GM23248 (cell line): ENCODE measurements at regions not wholly inside any gene's neighbourhood (a gene's known extent, or its start where the extent isn't known, plus 50 kb on each side); places are given as distances from the start of the nearest gene placed in this dataset.

Source experiments
- DNase-seq: peaks from one replicate; pipeline ENCODE4 v3.0.0-alpha.2; 2015
- H2AFZ ChIP-seq: fragments of 200-600 bp; sonication (generic); 2 replicates; pipeline ENCODE4 v1.6.1; 2016; ENCODE audit warnings: antibody characterized with exemption
- H3F3A ChIP-seq: fragments of 200-600 bp; sonication (generic); 2 replicates; pipeline ENCODE4 v1.6.1; 2016; ENCODE audit warnings: mild to moderate bottlenecking, antibody characterized with exemption, mixed run types; ENCODE audit not compliant: insufficient read depth
- H3K27ac ChIP-seq: fragments of 200-600 bp; sonication (generic); 2 replicates; pipeline ENCODE4 v1.5.1; 2016; ENCODE audit warnings: mild to moderate bottlenecking
- H3K27me3 ChIP-seq: fragments of 200-600 bp; sonication (generic); replicated peaks from 2 replicates; pipeline ENCODE4 v1.6.1; 2016; ENCODE audit warnings: mild to moderate bottlenecking; ENCODE audit not compliant: insufficient read depth
- H3K36me3 ChIP-seq: fragments of 200-600 bp; sonication (generic); 2 replicates; pipeline ENCODE4 v1.6.1; 2016; ENCODE audit warnings: low read depth, mild to moderate bottlenecking
- H3K4me1 ChIP-seq: fragments of 200-600 bp; sonication (generic); 2 replicates; pipeline ENCODE4 v1.6.1; 2016; ENCODE audit warnings: mild to moderate bottlenecking; ENCODE audit not compliant: insufficient read depth
- H3K4me2 ChIP-seq: fragments of 200-600 bp; sonication (generic); one replicate; pipeline ENCODE4 v1.6.1; 2016; ENCODE audit warnings: mild to moderate bottlenecking; ENCODE audit not compliant: unreplicated experiment
- H3K4me3 ChIP-seq: fragments of 200-600 bp; sonication (generic); 2 replicates; pipeline ENCODE4 v1.5.1; 2016; ENCODE audit warnings: mild to moderate bottlenecking
- H3K79me2 ChIP-seq: fragments of 200-600 bp; sonication (generic); 2 replicates; pipeline ENCODE4 v1.6.1; 2016; ENCODE audit warnings: mild to moderate bottlenecking; ENCODE audit not compliant: insufficient read depth
- H3K9ac ChIP-seq: fragments of 200-600 bp; sonication (generic); 2 replicates; pipeline ENCODE4 v1.6.1; 2016; ENCODE audit warnings: mild to moderate bottlenecking
- H3K9me2 ChIP-seq: fragments of 200-600 bp; sonication (generic); 2 replicates; pipeline ENCODE4 v1.6.1; 2016; ENCODE audit warnings: mixed run types, mild to moderate bottlenecking, moderate library complexity; ENCODE audit not compliant: insufficient read depth
- H3K9me3 ChIP-seq: fragments of 200-600 bp; sonication (generic); one replicate; pipeline ENCODE4 v1.6.1; 2017; ENCODE audit warnings: low read depth
- H4K20me1 ChIP-seq: fragments of 200-600 bp; sonication (generic); 2 replicates; pipeline ENCODE4 v1.6.0; 2016; ENCODE audit not compliant: insufficient read depth
- EZH2 ChIP-seq: fragments of 200-600 bp; sonication (generic); IDR thresholded peaks from 2 replicates; pipeline ENCODE4 v1.6.1; 2018; ENCODE audit warnings: antibody characterized with exemption, mild to moderate bottlenecking; ENCODE audit not compliant: insufficient read depth, poor library complexity, severe bottlenecking
- EZH2phosphoT487 ChIP-seq: fragments of 200-600 bp; sonication (generic); IDR thresholded peaks from 2 replicates; pipeline ENCODE4 v1.6.1; 2018; ENCODE audit warnings: antibody characterized with exemption, moderate library complexity, mild to moderate bottlenecking, low read depth; ENCODE audit not compliant: insufficient read depth
- WGBS, 2 experiments: methylation state at CpG; one replicate each; pipeline ENCODE4 v1.1.6; 2015 to 2017; ENCODE audit warnings: low lambda C conversion rate in 2 of 2, low coverage in 1 of 2; ENCODE audit errors: missing lambda C conversion rate in 2 of 2; 5-methylcytosine and 5-hydroxymethylcytosine counted together
- in situ Hi-C: fragments of 300-500 bp; cut with MboI; formaldehyde crosslinking; loops from 2 replicates; pipeline ENCODE4 v1.15.0; 2020

DNA sequence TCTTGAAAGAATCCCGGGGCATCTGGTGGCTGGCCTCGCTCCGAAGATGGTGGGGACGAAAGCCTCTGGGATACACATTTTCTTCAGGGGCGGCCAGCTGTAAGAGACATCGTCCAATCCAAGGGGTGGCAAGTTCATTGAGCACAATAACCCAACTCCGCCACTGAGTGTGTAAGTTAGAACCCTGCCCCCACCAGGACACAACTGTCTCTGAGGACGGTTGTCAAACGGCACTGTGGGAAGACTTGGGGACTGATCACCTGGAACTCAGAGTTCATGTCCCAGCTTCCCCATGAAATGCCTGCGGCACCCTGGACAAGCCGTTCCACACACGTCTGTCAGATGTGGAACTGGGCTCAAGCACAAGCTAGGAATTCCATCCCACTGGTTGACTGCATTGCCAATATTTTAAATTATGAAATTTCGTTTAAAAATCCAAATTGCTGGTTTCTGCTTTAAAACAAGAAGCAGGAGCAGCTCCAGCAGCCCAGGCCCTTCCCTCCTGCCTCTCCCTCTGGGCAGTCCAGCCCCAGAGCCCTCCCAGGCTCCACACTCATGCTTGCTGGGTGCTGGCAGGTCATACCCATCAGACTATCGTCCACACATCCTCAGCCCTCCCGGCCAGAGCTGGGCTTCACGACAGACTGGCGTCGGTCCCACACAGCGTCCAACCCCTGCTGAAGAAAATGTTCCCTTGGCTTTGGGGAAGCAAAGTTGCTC, 80.9 kb upstream of the AFDN start:
- H3K9me2 ChIP-seq = no peaks in the 10 kb centered on the region
- no peak overlapping the region for H3K27ac ChIP-seq
- H3F3A ChIP-seq = no peaks in the 10 kb centered on the region
- no peaks in the 10 kb centered on the region for H3K27me3 ChIP-seq
- no peak for TF ChIP-seq EZH2
- H3K4me2 ChIP-seq = no peak overlapping the region
- no peak for DNase-seq
- H3K4me1 ChIP-seq = no peaks in the 10 kb centered on the region
- no peaks in the 10 kb centered on the region for H3K79me2 ChIP-seq
- WGBS, 2 experiments = 2 to 3% methylated on average over 19 of the region's 19 CpGs
- H3K9me3 ChIP-seq = no peaks in the 10 kb centered on the region
- H3K9ac ChIP-seq = no peak overlapping the region
- H2AFZ ChIP-seq = no peak overlapping the region
- no peaks in the 10 kb centered on the region for H4K20me1 ChIP-seq
- in situ Hi-C loops = no loop called here
- H3K36me3 ChIP-seq = no peaks in the 10 kb centered on the region
- no peak overlapping the region for H3K4me3 ChIP-seq

DNA sequence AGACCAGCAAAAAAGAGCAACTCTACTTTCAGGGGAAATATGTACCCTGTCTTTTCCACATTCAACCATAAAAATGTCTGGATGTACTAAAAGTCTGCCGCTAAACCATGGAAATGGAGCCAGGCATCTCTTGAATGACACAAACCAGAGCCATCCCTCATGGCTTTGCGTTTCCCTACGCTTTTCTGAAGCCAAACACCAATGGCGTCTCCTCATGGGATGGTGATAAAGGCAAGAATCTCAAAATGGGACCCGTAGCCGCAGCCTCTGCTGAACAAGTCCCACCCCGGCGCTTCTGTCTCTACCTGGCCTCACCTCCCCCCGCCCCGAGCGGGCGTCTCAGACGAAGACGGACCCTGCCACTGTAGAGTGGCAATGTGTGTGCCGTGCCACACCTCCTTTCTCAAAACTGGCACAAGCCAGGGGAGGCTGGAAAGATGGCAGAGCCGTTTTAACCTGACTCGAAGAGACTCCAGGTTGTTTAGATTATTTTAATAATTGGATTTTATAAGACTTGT, 80.3 kb upstream of the AFDN start:
- TF ChIP-seq EZH2phosphoT487 = no peak
- TF ChIP-seq EZH2 = no peak
- in situ Hi-C loops = no loop called here
- Histone ChIP-seq H3K4me3 (no peak overlapping the region), H3K9me3 (no peaks in the 10 kb centered on the region), H4K20me1 (no peaks in the 10 kb centered on the region), H2AFZ (no peak overlapping the region), H3K27me3 (no peaks in the 10 kb centered on the region), H3F3A (no peaks in the 10 kb centered on the region), H3K79me2 (no peaks in the 10 kb centered on the region), H3K9ac (no peak overlapping the region), H3K4me1 (no peaks in the 10 kb centered on the region), H3K36me3 (no peaks in the 10 kb centered on the region), H3K27ac (no peak overlapping the region), H3K9me2 (no peaks in the 10 kb centered on the region), H3K4me2 (no peak overlapping the region)
- no peak for DNase-seq
- WGBS, 2 experiments = 49 to 51% methylated on average over 17 of the region's 17 CpGs

GRCh38 chr6:167746975-167747374, 79.7 kb upstream of the AFDN start:
- Histone ChIP-seq H4K20me1 (no peaks in the 10 kb centered on the region), H3K27ac (no peak overlapping the region), H3K4me2 (no peak overlapping the region), H3K9ac (no peak overlapping the region), H3K9me2 (no peaks in the 10 kb centered on the region), H3K79me2 (no peaks in the 10 kb centered on the region), H3F3A (no peaks in the 10 kb centered on the region), H3K27me3 (no peaks in the 10 kb centered on the region), H2AFZ (no peak overlapping the region), H3K36me3 (no peaks in the 10 kb centered on the region), H3K9me3 (no peaks in the 10 kb centered on the region), H3K4me1 (no peaks in the 10 kb centered on the region), H3K4me3 (no peak overlapping the region)
- in situ Hi-C loops = no loop called here
- WGBS, 2 experiments = 2 to 5% methylated on average over 9 of the region's 9 CpGs
- no peak for TF ChIP-seq EZH2phosphoT487
- no peak for TF ChIP-seq EZH2
- no peak for DNase-seq

DNA sequence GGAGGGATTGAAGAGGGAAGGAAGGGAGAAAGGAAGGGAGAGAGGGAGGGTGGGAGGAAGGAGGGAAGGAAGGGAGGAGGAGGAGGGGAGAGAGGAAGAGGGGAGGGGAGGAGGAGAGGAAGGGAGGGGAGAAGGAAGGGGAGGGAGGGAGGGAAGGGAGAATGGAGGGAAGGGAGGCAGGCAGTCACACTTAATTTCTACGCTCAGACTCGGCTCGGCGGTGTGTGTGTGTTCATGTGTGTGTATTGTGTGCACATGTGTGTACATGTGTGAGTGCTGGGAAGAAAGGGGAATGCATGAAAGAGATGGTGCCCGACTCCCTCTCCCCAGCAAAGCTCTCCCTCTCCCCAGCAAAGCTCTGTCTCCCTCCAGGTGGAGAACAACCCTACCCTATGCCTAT, 79.1 kb upstream of the AFDN start:
- in situ Hi-C loops = no loop called here
- no peak overlapping the region for H3K9ac ChIP-seq
- no peaks in the 10 kb centered on the region for H4K20me1 ChIP-seq
- no peaks in the 10 kb centered on the region for H3K36me3 ChIP-seq
- no peak overlapping the region for H3K4me3 ChIP-seq
- no peaks in the 10 kb centered on the region for H3K9me2 ChIP-seq
- TF ChIP-seq EZH2phosphoT487 (no peak), EZH2 (no peak)
- H3F3A ChIP-seq = no peaks in the 10 kb centered on the region
- DNase-seq = no peak
- no peaks in the 10 kb centered on the region for H3K4me1 ChIP-seq
- no peaks in the 10 kb centered on the region for H3K9me3 ChIP-seq
- no peaks in the 10 kb centered on the region for H3K27me3 ChIP-seq
- no peaks in the 10 kb centered on the region for H3K79me2 ChIP-seq
- no peak overlapping the region for H2AFZ ChIP-seq
- 50 to 69% methylated on average over 1 to 5 of the region's 5 CpGs for WGBS, 2 experiments
- H3K27ac ChIP-seq = no peak overlapping the region
- H3K4me2 ChIP-seq = no peak overlapping the region

DNA sequence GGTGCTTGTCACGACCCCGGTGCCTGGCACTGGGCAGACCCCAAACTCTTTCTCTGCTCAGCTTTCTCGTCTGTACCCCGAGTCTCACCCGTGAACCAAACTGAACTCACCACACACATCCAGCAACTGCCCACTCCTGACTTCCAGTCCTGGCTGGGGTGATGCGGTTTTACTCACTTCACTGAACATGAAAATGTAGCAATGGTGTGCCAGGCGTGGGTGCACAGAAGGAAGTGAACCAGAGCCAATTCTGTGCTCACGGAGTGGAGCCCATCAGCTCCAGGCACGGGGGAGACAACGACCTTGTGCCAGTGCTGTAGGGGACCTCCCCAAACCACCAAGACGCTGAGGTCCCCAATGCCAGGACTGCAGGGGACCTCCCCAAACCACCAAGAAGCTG, 78.7 kb upstream of the AFDN start:
- H3K4me1 ChIP-seq = no peaks in the 10 kb centered on the region
- no peaks in the 10 kb centered on the region for H3K9me2 ChIP-seq
- H3F3A ChIP-seq = no peaks in the 10 kb centered on the region
- H4K20me1 ChIP-seq = no peaks in the 10 kb centered on the region
- no peak overlapping the region for H3K27ac ChIP-seq
- H3K9ac ChIP-seq = no peak overlapping the region
- TF ChIP-seq EZH2phosphoT487 (no peak), EZH2 (no peak)
- no peaks in the 10 kb centered on the region for H3K36me3 ChIP-seq
- in situ Hi-C loops = no loop called here
- H3K4me3 ChIP-seq = no peak overlapping the region
- DNase-seq = no peak
- no peaks in the 10 kb centered on the region for H3K9me3 ChIP-seq
- no peaks in the 10 kb centered on the region for H3K27me3 ChIP-seq
- H3K79me2 ChIP-seq = no peaks in the 10 kb centered on the region
- 56 to 62% methylated on average over 11 of the region's 11 CpGs for WGBS, 2 experiments
- no peak overlapping the region for H3K4me2 ChIP-seq
- no peak overlapping the region for H2AFZ ChIP-seq
